Osteoblast (primary cell): ENCODE measurements at regions not wholly inside any gene's neighbourhood (a gene's known extent, or its start where the extent isn't known, plus 50 kb on each side); places are given as distances from the start of the nearest gene placed in this dataset.

Source experiments
- DNase-seq: peaks from one replicate; pipeline ENCODE4 v3.0.0; 2011; ENCODE audit warnings: low spot score, mixed read lengths; ENCODE audit not compliant: insufficient read length; ENCODE audit errors: missing footprints
- H2AFZ ChIP-seq: 2 replicates; pipeline ENCODE4 v1.6.0; 2011; ENCODE audit warnings: mild to moderate bottlenecking, low read length
- H3K27ac ChIP-seq: 2 replicates; pipeline ENCODE4 v1.5.1; 2011; ENCODE audit warnings: mild to moderate bottlenecking, low read depth, low read length, moderate library complexity
- H3K27me3 ChIP-seq: 2 replicates; pipeline ENCODE4 v1.6.0; 2012; ENCODE audit warnings: mild to moderate bottlenecking, control low read depth, inconsistent platforms, low read length, moderate library complexity; ENCODE audit not compliant: insufficient read depth
- H3K36me3 ChIP-seq: 2 replicates; pipeline ENCODE4 v1.5.1; 2011; ENCODE audit warnings: mild to moderate bottlenecking, low read length, control low read depth, moderate library complexity; ENCODE audit not compliant: insufficient read depth
- H3K4me1 ChIP-seq: 2 replicates; pipeline ENCODE4 v1.5.1; 2011; ENCODE audit warnings: mild to moderate bottlenecking, low read length, control low read depth, moderate library complexity; ENCODE audit not compliant: insufficient read depth
- H3K4me2 ChIP-seq: 2 replicates; pipeline ENCODE4 v1.6.0; 2011; ENCODE audit warnings: mild to moderate bottlenecking, low read length; ENCODE audit not compliant: insufficient read depth
- H3K4me3 ChIP-seq: fragments of 200-600 bp; sonication (generic); 3 replicates; pipeline ENCODE4 v1.5.1; 2012; ENCODE audit warnings: mild to moderate bottlenecking, low read length, inconsistent platforms; ENCODE audit not compliant: insufficient read depth
- H3K79me2 ChIP-seq: 2 replicates; pipeline ENCODE4 v1.6.0; 2012; ENCODE audit warnings: mild to moderate bottlenecking, low read length, control low read depth, inconsistent platforms; ENCODE audit not compliant: insufficient read depth
- H3K9me3 ChIP-seq: 2 replicates; pipeline ENCODE4 v1.5.1; 2011; ENCODE audit warnings: low read depth, low read length, control low read depth
- H4K20me1 ChIP-seq: 2 replicates; pipeline ENCODE4 v1.6.0; 2012; ENCODE audit warnings: mild to moderate bottlenecking, low read length, control low read depth; ENCODE audit not compliant: insufficient read depth
- TF ChIP-seq, protein P1 (sequence below): IDR thresholded peaks from 2 replicates; pipeline ENCODE4 v1.5.1; 2011; ENCODE audit warnings: mild to moderate bottlenecking, low read depth, low read length, moderate library complexity; ENCODE audit errors: extremely low read depth

DNA sequence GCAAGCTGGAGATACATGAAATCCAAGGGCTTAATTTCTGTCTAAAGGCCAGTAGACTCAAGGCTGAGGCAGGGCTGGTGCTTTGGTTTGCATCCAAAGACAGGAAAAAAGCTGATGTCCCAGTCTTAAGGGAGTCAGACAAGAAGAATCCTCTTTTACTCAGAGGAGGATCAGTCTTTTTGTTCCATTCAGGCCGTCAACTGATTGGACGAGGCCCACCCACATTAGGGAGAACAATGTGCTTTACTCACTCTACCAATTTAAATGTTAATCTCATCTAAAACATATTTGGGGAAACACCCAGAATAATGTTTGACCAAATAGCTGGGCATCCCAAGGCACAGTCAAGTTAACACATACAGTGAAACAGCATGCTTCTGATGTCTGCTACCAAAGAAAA, 388.5 kb upstream of the CHRM2 start:
- no peaks in the 10 kb centered on the region for H3K79me2 ChIP-seq
- H3K27ac ChIP-seq = no peak overlapping the region
- no peak overlapping the region for H2AFZ ChIP-seq
- no peak overlapping the region for H3K4me3 ChIP-seq
- no peak for DNase-seq
- H4K20me1 ChIP-seq = no peaks in the 10 kb centered on the region
- H3K4me1 ChIP-seq = no peaks in the 10 kb centered on the region
- no peaks in the 10 kb centered on the region for H3K27me3 ChIP-seq
- no peaks in the 10 kb centered on the region for H3K36me3 ChIP-seq
- no peaks in the 10 kb centered on the region for H3K9me3 ChIP-seq
- TF ChIP-seq, protein P1, sequence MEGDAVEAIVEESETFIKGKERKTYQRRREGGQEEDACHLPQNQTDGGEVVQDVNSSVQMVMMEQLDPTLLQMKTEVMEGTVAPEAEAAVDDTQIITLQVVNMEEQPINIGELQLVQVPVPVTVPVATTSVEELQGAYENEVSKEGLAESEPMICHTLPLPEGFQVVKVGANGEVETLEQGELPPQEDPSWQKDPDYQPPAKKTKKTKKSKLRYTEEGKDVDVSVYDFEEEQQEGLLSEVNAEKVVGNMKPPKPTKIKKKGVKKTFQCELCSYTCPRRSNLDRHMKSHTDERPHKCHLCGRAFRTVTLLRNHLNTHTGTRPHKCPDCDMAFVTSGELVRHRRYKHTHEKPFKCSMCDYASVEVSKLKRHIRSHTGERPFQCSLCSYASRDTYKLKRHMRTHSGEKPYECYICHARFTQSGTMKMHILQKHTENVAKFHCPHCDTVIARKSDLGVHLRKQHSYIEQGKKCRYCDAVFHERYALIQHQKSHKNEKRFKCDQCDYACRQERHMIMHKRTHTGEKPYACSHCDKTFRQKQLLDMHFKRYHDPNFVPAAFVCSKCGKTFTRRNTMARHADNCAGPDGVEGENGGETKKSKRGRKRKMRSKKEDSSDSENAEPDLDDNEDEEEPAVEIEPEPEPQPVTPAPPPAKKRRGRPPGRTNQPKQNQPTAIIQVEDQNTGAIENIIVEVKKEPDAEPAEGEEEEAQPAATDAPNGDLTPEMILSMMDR = no peak
- no peak overlapping the region for H3K4me2 ChIP-seq

DNA sequence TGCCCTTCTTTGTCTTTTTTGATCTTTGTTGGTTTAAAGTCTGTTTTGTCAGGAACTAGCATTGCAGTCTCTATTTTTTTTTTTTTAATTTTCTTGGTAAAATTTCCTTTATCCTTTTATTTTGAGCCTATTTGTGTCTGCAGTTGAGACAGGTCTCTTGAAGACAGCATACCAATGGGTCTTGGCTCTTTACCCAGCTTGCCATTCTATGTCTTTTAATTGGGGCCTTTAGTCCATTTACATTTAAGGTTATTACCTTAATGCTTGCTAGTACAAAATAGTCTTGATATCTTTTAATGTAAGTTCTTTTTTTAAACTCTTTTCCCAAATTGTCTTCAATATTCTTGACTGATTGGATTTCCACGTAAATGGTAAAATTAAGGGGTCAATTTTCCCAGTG, 398.3 kb upstream of the CHRM2 start:
- H3K27me3 ChIP-seq = no peaks in the 10 kb centered on the region
- no peak for DNase-seq
- H3K9me3 ChIP-seq = peaks cover 4% of the 10 kb centered on the region
- no peaks in the 10 kb centered on the region for H3K36me3 ChIP-seq
- no peak overlapping the region for H2AFZ ChIP-seq
- H3K4me3 ChIP-seq = no peak overlapping the region
- TF ChIP-seq, protein P1 = no peak
- H3K79me2 ChIP-seq = no peaks in the 10 kb centered on the region
- H3K4me2 ChIP-seq = no peak overlapping the region
- H3K27ac ChIP-seq = no peak overlapping the region
- no peaks in the 10 kb centered on the region for H4K20me1 ChIP-seq
- no peaks in the 10 kb centered on the region for H3K4me1 ChIP-seq

DNA sequence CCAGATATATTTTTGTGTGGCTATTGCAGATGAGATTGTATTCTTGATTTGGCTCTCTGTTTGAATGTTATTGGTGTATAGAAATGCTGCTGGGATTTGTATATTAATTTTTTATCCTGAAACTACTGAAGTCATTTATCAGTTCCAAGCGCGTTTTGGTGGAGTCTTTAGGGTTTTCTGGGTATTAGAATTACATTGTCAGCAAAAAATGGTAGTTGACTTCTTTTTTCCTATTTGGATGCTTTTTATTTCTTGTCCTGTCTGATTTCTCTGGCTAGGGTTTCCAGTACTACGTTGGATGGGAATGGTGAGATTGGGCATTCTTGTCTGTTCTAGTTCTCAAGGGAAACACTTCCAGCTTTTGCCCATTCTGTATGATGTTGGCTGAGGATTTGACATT, 415.5 kb upstream of the CHRM2 start:
- Histone ChIP-seq H3K27me3 (no peaks in the 10 kb centered on the region), H3K36me3 (no peaks in the 10 kb centered on the region), H3K4me3 (no peak overlapping the region), H3K9me3 (no peaks in the 10 kb centered on the region), H2AFZ (no peak overlapping the region), H3K4me2 (no peak overlapping the region), H3K27ac (no peak overlapping the region), H4K20me1 (no peaks in the 10 kb centered on the region), H3K79me2 (no peaks in the 10 kb centered on the region), H3K4me1 (no peaks in the 10 kb centered on the region)
- no peak for DNase-seq
- TF ChIP-seq, protein P1 = no peak

DNA sequence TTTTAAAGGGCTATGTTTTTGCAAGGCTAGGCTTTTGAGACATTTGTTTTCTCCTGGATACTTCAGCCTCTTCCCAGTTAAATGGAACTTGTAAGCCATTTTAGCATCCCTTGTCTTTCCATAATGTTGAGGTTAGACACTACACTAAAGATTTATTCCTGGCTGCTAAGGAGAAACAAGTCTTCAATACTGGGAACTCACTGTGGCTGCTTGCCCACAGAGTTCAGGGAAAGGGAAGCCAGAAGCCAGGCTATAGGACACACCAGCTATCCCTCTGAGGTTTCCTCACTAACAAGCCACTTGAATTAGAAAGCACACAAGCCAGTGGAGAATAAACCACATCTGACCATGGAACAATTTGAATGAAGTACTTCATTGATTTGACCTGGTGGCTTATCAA, 421.7 kb upstream of the CHRM2 start:
- TF ChIP-seq, protein P1 = no peak

More for the DNA sequence above, 421.7 kb upstream of the CHRM2 start:
- Histone ChIP-seq H3K79me2 (no peaks in the 10 kb centered on the region), H3K9me3 (no peaks in the 10 kb centered on the region), H2AFZ (no peak overlapping the region), H3K4me3 (no peak overlapping the region), H4K20me1 (no peaks in the 10 kb centered on the region), H3K27me3 (no peaks in the 10 kb centered on the region), H3K4me2 (no peak overlapping the region), H3K4me1 (no peaks in the 10 kb centered on the region), H3K27ac (no peak overlapping the region), H3K36me3 (no peaks in the 10 kb centered on the region)
- no peak for DNase-seq
